Neutrophil (primary cell): ENCODE measurements at regions not wholly inside any gene's neighbourhood (a gene's known extent, or its start where the extent isn't known, plus 50 kb on each side); places are given as distances from the start of the nearest gene placed in this dataset.

Experiments used
- H3K27ac ChIP-seq: fragments of 200-600 bp; sonication (generic); 2 replicates; pipeline ENCODE4 v1.5.1; 2016; ENCODE audit warnings: mild to moderate bottlenecking, moderate library complexity
- H3K27me3 ChIP-seq: fragments of 200-600 bp; sonication (generic); 2 replicates; pipeline ENCODE4 v1.6.0; 2016; ENCODE audit warnings: mild to moderate bottlenecking
- H3K36me3 ChIP-seq: fragments of 200-600 bp; sonication (generic); 2 replicates; pipeline ENCODE4 v1.5.1; 2017
- H3K4me1 ChIP-seq, 2 experiments: fragments of 200-600 bp in 1 of 2; sonication (generic) in 1 of 2; 1 replicate in 1 of 2; 2 replicates in 1 of 2; pipeline versions ENCODE4 v1.5.1 to v1.6.1; 2013 to 2016; ENCODE audit warnings: low read depth in 1 of 2, low read length in 1 of 2, mild to moderate bottlenecking in 1 of 2, moderate library complexity in 1 of 2; ENCODE audit not compliant: control insufficient read depth in 1 of 2, insufficient read depth in 1 of 2
- H3K4me3 ChIP-seq, 2 experiments: fragments of 200-600 bp in 1 of 2; sonication (generic) in 1 of 2; 1 replicate in 1 of 2; 2 replicates in 1 of 2; pipeline ENCODE4 v1.5.1; 2013 to 2016; ENCODE audit warnings: low read depth in 1 of 2, low read length in 1 of 2, mild to moderate bottlenecking in 1 of 2, moderate library complexity in 1 of 2
- H3K9me3 ChIP-seq: fragments of 200-600 bp; sonication (generic); 2 replicates; pipeline ENCODE4 v1.5.1; 2016
- CTCF ChIP-seq: fragments of 200-600 bp; sonication (generic); IDR thresholded peaks from 2 replicates; pipeline ENCODE4 v1.5.1; 2016; ENCODE audit warnings: antibody characterized with exemption

GRCh38 chr17:28247671-28248555, 71.1 kb upstream of the TMEM97 start:
- Histone ChIP-seq H3K36me3 (no peaks in the 10 kb centered on the region), H3K4me1 (peaks cover 7 to 8% of the 10 kb centered on the region in 2 experiments), H3K4me3 (no peak overlapping the region), H3K27ac (no peak overlapping the region), H3K9me3 (no peaks in the 10 kb centered on the region), H3K27me3 (peaks cover 47% of the 10 kb centered on the region)
- TF ChIP-seq CTCF = no peak

- Histone ChIP-seq H3K27me3 (peaks cover 57% of the 10 kb centered on the region), H3K36me3 (no peaks in the 10 kb centered on the region), H3K4me3 (no peak overlapping the region), H3K4me1 (peaks cover 7 to 8% of the 10 kb centered on the region in 2 experiments), H3K9me3 (no peaks in the 10 kb centered on the region), H3K27ac (no peak overlapping the region)
- no peak for TF ChIP-seq CTCF
These were observed 69.3 kb upstream of the TMEM97 start for GRCh38 chr17:28249706-28250105.

- no peaks in the 10 kb centered on the region for H3K9me3 ChIP-seq
- H3K36me3 ChIP-seq = no peaks in the 10 kb centered on the region
- H3K4me1 ChIP-seq = peaks cover 7 to 8% of the 10 kb centered on the region in 2 experiments
- no peak overlapping the region for H3K27ac ChIP-seq
- no peak overlapping the region for H3K4me3 ChIP-seq
- H3K27me3 ChIP-seq = peaks cover 70% of the 10 kb centered on the region
- no peak for TF ChIP-seq CTCF
These were observed 66.6 kb upstream of the TMEM97 start for GRCh38 chr17:28252436-28252835.

- Histone ChIP-seq H3K4me1 (peaks cover 7 to 8% of the 10 kb centered on the region in 2 experiments), H3K9me3 (no peaks in the 10 kb centered on the region), H3K27me3 (peaks cover 65% of the 10 kb centered on the region), H3K36me3 (no peaks in the 10 kb centered on the region), H3K4me3 (no peak overlapping the region), H3K27ac (no peak overlapping the region)
- no peak for TF ChIP-seq CTCF
These were observed 65.3 kb upstream of the TMEM97 start for GRCh38 chr17:28253663-28254062.

GRCh38 chr17:28255616-28256015, 63.4 kb upstream of the TMEM97 start:
- Histone ChIP-seq H3K36me3 (no peaks in the 10 kb centered on the region), H3K9me3 (no peaks in the 10 kb centered on the region), H3K4me3 (no peak overlapping the region), H3K27ac (no peak overlapping the region), H3K4me1 (peaks cover 7 to 8% of the 10 kb centered on the region in 2 experiments), H3K27me3 (peaks cover 53% of the 10 kb centered on the region)
- no peak for TF ChIP-seq CTCF
